HG03139 (cell line): ENCODE measurements at regions not wholly inside any gene's neighbourhood (a gene's known extent, or its start where the extent isn't known, plus 50 kb on each side); places are given as distances from the start of the nearest gene placed in this dataset.

Experiments used
- ATAC-seq: cut with Tn5 transposase; IDR thresholded peaks from one replicate; pipeline ENCODE4 v1.9.1; 2021; ENCODE audit not compliant: unreplicated experiment

GRCh38 chr9:118165451-118165850 lies 461.2 kb downstream of the TLR4 start:
- ATAC-seq = no peak

GRCh38 chr9:118170032-118170955 lies 466.1 kb downstream of the TLR4 start:
- ATAC-seq = no peak

- ATAC-seq = no peak
These were observed 473.0 kb downstream of the TLR4 start for GRCh38 chr9:118177241-118177640.

- ATAC-seq = no peak
These were observed 479.4 kb downstream of the TLR4 start for GRCh38 chr9:118183576-118183975.

- no peak for ATAC-seq
These were observed 483.2 kb downstream of the TLR4 start for GRCh38 chr9:118187408-118187807.

GRCh38 chr9:118189615-118190014 lies 485.4 kb downstream of the TLR4 start:
- no peak for ATAC-seq

GRCh38 chr9:118192807-118193206 lies 488.6 kb downstream of the TLR4 start:
- ATAC-seq = no peak

- ATAC-seq = no peak
These were observed 505.1 kb downstream of the TLR4 start for GRCh38 chr9:118209343-118209742.

- no peak for ATAC-seq
These were observed 511.3 kb downstream of the TLR4 start for GRCh38 chr9:118215549-118215948.

GRCh38 chr9:118222375-118222774 lies 518.2 kb downstream of the TLR4 start:
- no peak for ATAC-seq

- ATAC-seq = no peak
These were observed 518.9 kb downstream of the TLR4 start for GRCh38 chr9:118223111-118223510.

GRCh38 chr9:118230329-118230728 lies 526.1 kb downstream of the TLR4 start:
- no peak for ATAC-seq

- no peak for ATAC-seq
These were observed 532.4 kb downstream of the TLR4 start for GRCh38 chr9:118236625-118237024.

GRCh38 chr9:118238139-118238538 lies 533.9 kb downstream of the TLR4 start:
- no peak for ATAC-seq

GRCh38 chr9:118252027-118252426 lies 547.8 kb downstream of the TLR4 start:
- no peak for ATAC-seq

- no peak for ATAC-seq
These were observed 558.0 kb downstream of the TLR4 start for GRCh38 chr9:118262191-118262590.

GRCh38 chr9:118263949-118264348 lies 559.7 kb downstream of the TLR4 start:
- no peak for ATAC-seq

GRCh38 chr9:118268046-118268445 lies 563.8 kb downstream of the TLR4 start:
- no peak for ATAC-seq

GRCh38 chr9:118269623-118270022 lies 565.4 kb downstream of the TLR4 start:
- no peak for ATAC-seq

- no peak for ATAC-seq
These were observed 567.1 kb downstream of the TLR4 start for GRCh38 chr9:118271331-118271730.

- no peak for ATAC-seq
These were observed 567.7 kb downstream of the TLR4 start for GRCh38 chr9:118271936-118272335.

- no peak for ATAC-seq
These were observed 568.8 kb downstream of the TLR4 start for GRCh38 chr9:118273048-118273447.

GRCh38 chr9:118276784-118277183 lies 572.6 kb downstream of the TLR4 start:
- ATAC-seq = no peak
